ENCODE measurements at regions not wholly inside any gene's neighbourhood (a gene's known extent, or its start where the extent isn't known, plus 50 kb on each side); places are given as distances from the start of the nearest gene placed in this dataset.
"Not testable (repeated sequence)": the region's sequence is repeated elsewhere in the genome, so short reads cannot be mapped to it uniquely, and the experiment has no call there.

DNA sequence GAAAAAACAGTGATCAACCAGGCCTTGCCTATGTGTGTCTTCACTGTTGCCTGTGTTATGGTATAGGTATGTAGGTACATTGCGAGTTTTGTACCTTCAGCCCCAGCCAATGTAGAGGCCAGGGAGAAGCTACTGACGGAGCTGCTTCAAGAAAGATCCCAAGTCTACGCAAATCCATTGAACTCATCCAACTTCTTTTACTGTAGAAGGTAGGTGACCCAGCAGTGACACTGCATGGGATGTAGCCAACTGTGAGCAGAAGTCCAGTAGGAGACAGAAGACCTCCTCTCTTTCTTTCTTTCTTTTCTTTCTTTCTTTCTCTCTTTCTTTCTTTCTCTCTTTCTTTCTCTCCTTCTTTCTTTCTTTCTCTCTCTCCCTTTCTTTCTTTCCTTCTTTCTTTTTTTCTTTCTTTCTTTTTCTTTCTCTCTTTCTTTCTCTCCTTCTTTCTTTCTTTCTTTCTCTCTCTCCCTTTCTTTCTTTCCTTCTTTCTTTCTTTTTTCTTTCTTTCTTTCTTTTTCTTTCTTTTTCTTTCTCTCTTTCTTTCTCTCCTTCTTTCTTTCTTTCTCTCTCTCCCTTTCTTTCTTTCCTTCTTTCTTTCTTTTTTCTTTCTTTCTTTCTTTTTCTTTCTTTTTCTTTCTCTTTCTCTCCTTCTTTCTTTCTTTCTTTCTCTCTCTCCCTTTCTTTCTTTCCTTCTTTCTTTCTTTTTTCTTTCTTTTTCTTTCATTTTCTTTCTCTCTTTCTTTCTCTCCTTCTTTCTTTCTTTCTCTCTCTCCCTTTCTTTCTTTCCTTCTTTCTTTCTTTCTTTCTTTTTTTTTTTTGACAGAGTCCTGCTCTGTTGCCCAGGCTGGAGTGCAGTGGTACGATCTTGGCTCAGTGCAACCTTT lies 88.7 kb upstream of the NCK2 start:
- not testable (repeated sequence) for H3K4me3 ChIP-seq (ENCODE audit: low read depth in 1 of 3, low read length in 3 of 3); FAIRE-seq; H3K27ac ChIP-seq (ENCODE audit: low read depth in 1 of 3, low read length in 2 of 3); H3K36me3 ChIP-seq (ENCODE audit: control insufficient read depth in 3 of 3, insufficient read depth in 2 of 3, low read depth in 1 of 3, low read length in 3 of 3); H3K9me3 ChIP-seq (ENCODE audit: control insufficient read depth in 2 of 2, insufficient read depth in 1 of 2, low read depth in 1 of 2, low read length in 1 of 2); DNase-seq; H3K27me3 ChIP-seq (ENCODE audit: control insufficient read depth in 3 of 3, insufficient read depth in 3 of 3, low read length in 3 of 3)
- peaks cover 0 to 16% (median 5%) of the 10 kb centered on the region in 3 donors for H3K4me1 ChIP-seq (ENCODE audit: control insufficient read depth in 3 of 3, insufficient read depth in 2 of 3, low read depth in 1 of 3, low read length in 2 of 3)
- 91 to 95% (median 92%) methylated on average over 4 of the region's 4 CpGs for WGBS, 3 donors

DNA sequence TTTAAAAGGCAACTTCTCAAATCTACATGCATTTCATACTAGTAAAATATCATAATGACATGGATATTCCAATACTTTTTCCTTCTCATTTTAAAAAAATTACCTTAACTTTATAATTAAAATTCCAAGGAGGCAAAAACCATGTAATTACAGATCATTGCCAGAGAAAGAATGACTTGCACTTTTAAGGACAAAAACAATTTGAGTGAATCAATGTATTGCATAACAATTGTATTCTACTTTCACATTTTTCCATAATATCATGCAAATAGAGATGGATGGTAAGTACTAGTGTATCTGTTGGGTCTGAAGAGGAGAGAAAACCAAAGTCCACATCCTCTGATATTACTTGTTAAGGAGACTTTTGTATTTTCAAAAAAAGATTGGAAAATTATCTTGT lies 89.5 kb upstream of the NCK2 start:
- DNase-seq (no peak), FAIRE-seq (no peak)
- H3K27ac ChIP-seq (ENCODE audit: low read depth in 1 of 3, low read length in 2 of 3) = no peak overlapping the region
- no peak overlapping the region for H3K4me3 ChIP-seq (ENCODE audit: low read depth in 1 of 3, low read length in 3 of 3)
- H3K4me1 ChIP-seq (ENCODE audit: control insufficient read depth in 3 of 3, insufficient read depth in 2 of 3, low read depth in 1 of 3, low read length in 2 of 3) = peaks cover 0 to 21% (median 5%) of the 10 kb centered on the region in 3 donors
- no peaks in the 10 kb centered on the region for H3K36me3 ChIP-seq (ENCODE audit: control insufficient read depth in 3 of 3, insufficient read depth in 2 of 3, low read depth in 1 of 3, low read length in 3 of 3)
- H3K27me3 ChIP-seq (ENCODE audit: control insufficient read depth in 3 of 3, insufficient read depth in 3 of 3, low read length in 3 of 3) = no peaks in the 10 kb centered on the region
- H3K9me3 ChIP-seq (ENCODE audit: control insufficient read depth in 2 of 2, insufficient read depth in 1 of 2, low read depth in 1 of 2, low read length in 1 of 2) = no peaks in the 10 kb centered on the region

DNA sequence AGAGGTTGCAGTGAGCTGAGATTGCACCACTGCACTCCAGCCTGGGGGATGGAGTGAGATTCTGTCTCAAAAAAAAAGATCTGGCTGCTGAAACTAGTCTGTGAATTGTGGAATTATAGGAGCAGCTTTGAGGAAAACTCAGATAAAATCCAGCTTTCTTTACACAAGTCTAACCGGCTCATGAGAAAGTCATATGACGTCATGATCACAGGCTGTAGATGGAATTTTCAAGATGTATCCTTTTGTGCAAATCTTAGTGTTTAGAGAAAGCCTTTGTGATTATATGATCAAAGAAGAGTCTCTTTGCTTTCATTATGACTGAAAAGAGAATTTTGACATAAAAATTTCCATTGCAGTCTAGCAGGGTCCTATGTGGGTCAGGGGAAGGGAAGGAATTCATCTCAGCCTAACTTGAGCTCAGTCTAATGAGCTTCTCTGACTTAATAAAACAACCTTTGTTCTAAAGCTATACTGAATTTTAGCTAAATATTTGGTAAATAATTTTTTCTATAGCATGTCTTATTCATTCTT lies 90.2 kb upstream of the NCK2 start:
- H3K27me3 ChIP-seq (ENCODE audit: control insufficient read depth in 3 of 3, insufficient read depth in 3 of 3, low read length in 3 of 3) = no peaks in the 10 kb centered on the region
- peaks cover 0 to 21% (median 5%) of the 10 kb centered on the region in 3 donors for H3K4me1 ChIP-seq (ENCODE audit: control insufficient read depth in 3 of 3, insufficient read depth in 2 of 3, low read depth in 1 of 3, low read length in 2 of 3)
- H3K36me3 ChIP-seq (ENCODE audit: control insufficient read depth in 3 of 3, insufficient read depth in 2 of 3, low read depth in 1 of 3, low read length in 3 of 3) = no peaks in the 10 kb centered on the region
- WGBS, 3 donors = 71 to 85% (median 80%) methylated on average over 2 of the region's 2 CpGs
- H3K9me3 ChIP-seq (ENCODE audit: control insufficient read depth in 2 of 2, insufficient read depth in 1 of 2, low read depth in 1 of 2, low read length in 1 of 2) = no peaks in the 10 kb centered on the region
- no peak overlapping the region for H3K4me3 ChIP-seq (ENCODE audit: low read depth in 1 of 3, low read length in 3 of 3)
- no peak for DNase-seq
- FAIRE-seq = no peak
- H3K27ac ChIP-seq (ENCODE audit: low read depth in 1 of 3, low read length in 2 of 3) = no peak overlapping the region

DNA sequence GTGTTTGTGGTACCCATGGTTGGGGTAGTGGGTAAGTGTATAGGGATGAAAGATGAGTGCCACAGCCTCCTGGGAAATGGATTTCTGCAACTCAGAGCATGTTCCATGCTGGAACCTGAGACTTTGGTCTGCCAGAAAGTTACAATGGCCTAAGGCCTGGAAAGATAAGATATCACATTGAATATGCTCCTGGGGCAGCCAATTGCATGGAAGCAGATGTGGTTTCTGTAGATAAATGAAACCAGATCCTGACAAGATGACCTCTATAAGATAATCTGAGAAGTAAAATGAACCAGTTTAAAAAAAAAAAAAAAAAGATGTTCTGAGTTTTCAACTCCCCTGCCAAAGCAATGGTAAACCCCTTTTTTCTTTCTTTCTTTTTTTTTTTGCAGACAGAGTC lies 91.4 kb upstream of the NCK2 start:
- Histone ChIP-seq H3K9me3 (ENCODE audit: control insufficient read depth in 2 of 2, insufficient read depth in 1 of 2, low read depth in 1 of 2, low read length in 1 of 2) (no peaks in the 10 kb centered on the region), H3K4me1 (ENCODE audit: control insufficient read depth in 3 of 3, insufficient read depth in 2 of 3, low read depth in 1 of 3, low read length in 2 of 3) (peaks cover 0 to 21% (median 7%) of the 10 kb centered on the region in 3 donors), H3K36me3 (ENCODE audit: control insufficient read depth in 3 of 3, insufficient read depth in 2 of 3, low read depth in 1 of 3, low read length in 3 of 3) (no peaks in the 10 kb centered on the region), H3K27ac (ENCODE audit: low read depth in 1 of 3, low read length in 2 of 3) (no peak overlapping the region), H3K4me3 (ENCODE audit: low read depth in 1 of 3, low read length in 3 of 3) (no peak overlapping the region), H3K27me3 (ENCODE audit: control insufficient read depth in 3 of 3, insufficient read depth in 3 of 3, low read length in 3 of 3) (no peaks in the 10 kb centered on the region)
- FAIRE-seq (no peak), DNase-seq (peak; percentile 48 to 74)

DNA sequence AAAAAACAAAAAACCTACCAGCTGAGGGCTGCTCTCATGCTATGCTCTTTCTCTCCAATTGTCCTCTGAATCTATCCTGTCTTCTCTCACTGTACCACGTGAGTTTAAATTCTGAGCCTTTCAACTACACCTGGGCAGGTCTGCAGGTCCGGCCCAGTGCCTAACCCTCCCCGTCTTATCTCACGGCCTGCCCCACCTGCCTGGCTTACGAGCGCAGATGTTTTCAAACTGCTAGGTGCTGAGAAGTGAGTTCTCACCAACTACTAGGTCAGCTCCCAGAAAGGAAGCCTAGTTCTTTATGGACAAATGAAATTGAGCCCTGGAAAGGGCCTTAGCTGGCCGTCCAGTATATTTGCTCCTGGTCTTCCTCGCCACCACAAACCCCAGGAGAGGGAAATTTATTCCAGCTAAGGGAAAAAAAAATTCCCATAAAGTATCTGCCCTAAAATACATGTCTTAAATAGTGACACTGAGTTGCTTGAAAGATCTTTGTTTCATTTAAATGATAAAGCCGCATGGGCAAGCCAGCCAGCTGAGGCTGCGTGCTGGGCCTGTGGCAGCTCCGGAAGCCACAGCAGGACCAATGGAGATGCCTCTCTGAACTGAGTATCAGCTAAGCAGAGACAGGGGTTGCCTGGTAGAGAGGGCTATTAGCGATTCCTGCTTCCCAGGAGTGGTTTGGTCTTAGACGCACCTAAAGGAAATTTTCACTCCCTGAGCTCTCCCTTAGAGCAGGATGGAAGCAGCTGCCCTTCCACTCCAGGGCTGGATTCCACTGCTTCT lies 92.5 kb upstream of the NCK2 start:
- Histone ChIP-seq H3K27me3 (ENCODE audit: control insufficient read depth in 3 of 3, insufficient read depth in 3 of 3, low read length in 3 of 3) (no peaks in the 10 kb centered on the region), H3K36me3 (ENCODE audit: control insufficient read depth in 3 of 3, insufficient read depth in 2 of 3, low read depth in 1 of 3, low read length in 3 of 3) (no peaks in the 10 kb centered on the region), H3K4me1 (ENCODE audit: control insufficient read depth in 3 of 3, insufficient read depth in 2 of 3, low read depth in 1 of 3, low read length in 2 of 3) (peaks cover 0 to 21% (median 7%) of the 10 kb centered on the region in 3 donors), H3K9me3 (ENCODE audit: control insufficient read depth in 2 of 2, insufficient read depth in 1 of 2, low read depth in 1 of 2, low read length in 1 of 2) (no peaks in the 10 kb centered on the region), H3K27ac (ENCODE audit: low read depth in 1 of 3, low read length in 2 of 3) (peak overlapping the region; percentile 3 to 38 (median 3)), H3K4me3 (ENCODE audit: low read depth in 1 of 3, low read length in 3 of 3) (no peak overlapping the region)
- 17 to 71% (median 51%) methylated on average over 13 of the region's 13 CpGs for WGBS, 3 donors
- DNase-seq = peak; percentile 61 to 92
- FAIRE-seq = no peak

DNA sequence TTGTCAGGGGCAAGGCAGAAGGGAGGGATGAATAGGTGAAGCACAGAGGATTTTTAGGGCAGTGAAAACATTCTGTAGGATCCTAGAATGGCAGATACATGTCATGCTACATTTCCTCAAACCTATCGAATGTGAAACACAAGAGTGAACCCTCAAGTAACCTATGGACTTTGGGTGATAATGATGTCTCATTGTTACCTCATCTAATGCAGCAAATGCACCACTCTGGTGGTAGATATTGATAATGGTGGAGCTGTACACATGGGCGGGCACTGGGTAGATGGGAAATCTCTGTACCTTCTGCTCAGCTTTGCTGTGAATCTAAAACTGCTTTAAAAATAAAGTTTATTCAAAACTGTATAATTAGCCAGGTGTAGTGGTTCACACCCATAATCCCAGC lies 95.2 kb upstream of the NCK2 start:
- no peak overlapping the region for H3K4me3 ChIP-seq (ENCODE audit: low read depth in 1 of 3, low read length in 3 of 3)
- DNase-seq (peak; percentile 78 to 88), FAIRE-seq (no peak)
- no peaks in the 10 kb centered on the region for H3K36me3 ChIP-seq (ENCODE audit: control insufficient read depth in 3 of 3, insufficient read depth in 2 of 3, low read depth in 1 of 3, low read length in 3 of 3)
- no peaks in the 10 kb centered on the region for H3K9me3 ChIP-seq (ENCODE audit: control insufficient read depth in 2 of 2, insufficient read depth in 1 of 2, low read depth in 1 of 2, low read length in 1 of 2)
- peak overlapping the region in 1 of 3 donors; percentile 33 for H3K27ac ChIP-seq (ENCODE audit: low read depth in 1 of 3, low read length in 2 of 3)
- WGBS, 3 donors = 24 to 53% (median 40%) methylated on average over 2 of the region's 2 CpGs
- H3K27me3 ChIP-seq (ENCODE audit: control insufficient read depth in 3 of 3, insufficient read depth in 3 of 3, low read length in 3 of 3) = no peaks in the 10 kb centered on the region
- H3K4me1 ChIP-seq (ENCODE audit: control insufficient read depth in 3 of 3, insufficient read depth in 2 of 3, low read depth in 1 of 3, low read length in 2 of 3) = peaks cover 0 to 24% (median 7%) of the 10 kb centered on the region in 3 donors

DNA sequence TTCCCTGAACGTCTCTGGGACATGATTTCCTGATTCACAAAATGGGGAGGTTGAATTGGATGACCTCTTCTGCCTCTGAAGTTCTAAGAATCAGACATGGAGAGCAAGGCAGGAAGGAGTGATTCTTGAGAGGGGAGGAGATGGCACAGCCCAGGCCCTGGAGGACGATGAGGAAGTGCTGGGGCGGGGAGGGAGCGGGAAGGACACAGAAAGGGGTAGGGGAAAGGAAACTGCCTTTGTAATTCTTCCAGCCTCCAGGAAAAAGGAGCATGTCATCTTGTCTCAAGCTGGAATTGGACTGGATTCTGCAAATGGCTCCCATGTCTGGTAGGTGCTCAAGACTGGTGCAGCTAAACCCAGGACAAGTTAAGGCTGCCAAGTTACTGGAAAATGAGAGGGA lies 97.0 kb upstream of the NCK2 start:
- FAIRE-seq (no peak), DNase-seq (no peak)
- WGBS, 3 donors = 72 to 80% (median 73%) methylated on average over 3 to 4 of the region's 4 CpGs
- Histone ChIP-seq H3K27ac (ENCODE audit: low read depth in 1 of 3, low read length in 2 of 3) (no peak overlapping the region), H3K36me3 (ENCODE audit: control insufficient read depth in 3 of 3, insufficient read depth in 2 of 3, low read depth in 1 of 3, low read length in 3 of 3) (no peaks in the 10 kb centered on the region), H3K9me3 (ENCODE audit: control insufficient read depth in 2 of 2, insufficient read depth in 1 of 2, low read depth in 1 of 2, low read length in 1 of 2) (no peaks in the 10 kb centered on the region), H3K4me1 (ENCODE audit: control insufficient read depth in 3 of 3, insufficient read depth in 2 of 3, low read depth in 1 of 3, low read length in 2 of 3) (peaks cover 3 to 19% (median 4%) of the 10 kb centered on the region in 3 donors), H3K27me3 (ENCODE audit: control insufficient read depth in 3 of 3, insufficient read depth in 3 of 3, low read length in 3 of 3) (peaks cover 0 to 2% (median 0%) of the 10 kb centered on the region in 3 donors), H3K4me3 (ENCODE audit: low read depth in 1 of 3, low read length in 3 of 3) (no peak overlapping the region)

DNA sequence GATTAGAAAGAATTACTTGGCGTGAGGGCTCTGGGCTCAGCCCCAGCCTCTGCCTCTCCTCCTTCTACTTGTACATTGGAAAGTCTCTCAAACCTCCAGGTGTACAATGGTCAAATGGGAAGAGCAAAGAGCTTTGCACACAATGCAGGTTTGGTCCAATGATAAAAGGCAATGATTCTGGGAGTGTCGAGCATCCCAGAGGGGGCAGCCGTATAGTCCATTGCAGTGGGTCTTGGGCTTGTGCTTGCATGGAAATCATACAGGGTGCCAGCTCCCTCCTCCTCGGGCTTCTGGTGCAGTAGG lies 98.0 kb upstream of the NCK2 start:
- Histone ChIP-seq H3K4me3 (ENCODE audit: low read depth in 1 of 3, low read length in 3 of 3) (no peak overlapping the region), H3K9me3 (ENCODE audit: control insufficient read depth in 2 of 2, insufficient read depth in 1 of 2, low read depth in 1 of 2, low read length in 1 of 2) (no peaks in the 10 kb centered on the region), H3K4me1 (ENCODE audit: control insufficient read depth in 3 of 3, insufficient read depth in 2 of 3, low read depth in 1 of 3, low read length in 2 of 3) (peaks cover 2 to 10% (median 3%) of the 10 kb centered on the region in 3 donors), H3K27ac (ENCODE audit: low read depth in 1 of 3, low read length in 2 of 3) (no peak overlapping the region), H3K27me3 (ENCODE audit: control insufficient read depth in 3 of 3, insufficient read depth in 3 of 3, low read length in 3 of 3) (peaks cover 0 to 2% (median 0%) of the 10 kb centered on the region in 3 donors), H3K36me3 (ENCODE audit: control insufficient read depth in 3 of 3, insufficient read depth in 2 of 3, low read depth in 1 of 3, low read length in 3 of 3) (no peaks in the 10 kb centered on the region)
- FAIRE-seq (no peak), DNase-seq (no peak)
- WGBS, 3 donors = 52 to 81% (median 58%) methylated on average over 4 of the region's 4 CpGs
